WTC11 (cell line): ENCODE measurements at regions not wholly inside any gene's neighbourhood (a gene's known extent, or its start where the extent isn't known, plus 50 kb on each side); places are given as distances from the start of the nearest gene placed in this dataset.

Experiments used
- CREB1 ChIP-seq: sonication (generic); formaldehyde crosslinking; IDR thresholded peaks from 2 replicates; pipeline ENCODE4 v1.8.0; 2023; ENCODE audit warnings: mild to moderate bottlenecking, missing genetic modification reagents
- CTCF ChIP-seq: fragments of 200-600 bp; IDR thresholded peaks from 2 replicates; pipeline ENCODE4 v1.8.0; 2022; ENCODE audit warnings: antibody characterized with exemption
- E2F5 ChIP-seq: sonication (generic); formaldehyde crosslinking; IDR thresholded peaks from 2 replicates; pipeline ENCODE4 v1.8.1; 2022; ENCODE audit warnings: mild to moderate bottlenecking, moderate library complexity, missing genetic modification reagents
- HMGXB4 ChIP-seq: sonication (generic); formaldehyde crosslinking; IDR thresholded peaks from 2 replicates; pipeline ENCODE4 v1.8.1; 2023; ENCODE audit warnings: mild to moderate bottlenecking, moderate library complexity, missing genetic modification reagents
- KAT7 ChIP-seq: sonication (generic); formaldehyde crosslinking; IDR thresholded peaks from 2 replicates; pipeline ENCODE4 v1.8.1; 2023; ENCODE audit warnings: missing genetic modification reagents, mild to moderate bottlenecking, borderline replicate concordance
- NFYB ChIP-seq: sonication (generic); formaldehyde crosslinking; conservative IDR thresholded peaks from 2 replicates; pipeline ENCODE4 v1.8.0; 2022; ENCODE audit warnings: low read depth, missing genetic modification reagents
- SOX15 ChIP-seq: fragments of 250-450 bp; sonication (Bioruptor Pico); IDR thresholded peaks from 2 replicates; pipeline ENCODE4 v1.9.0; 2021; ENCODE audit warnings: mild to moderate bottlenecking
- TCF7 ChIP-seq: sonication (generic); formaldehyde crosslinking; IDR thresholded peaks from 2 replicates; pipeline ENCODE4 v1.8.0; 2022; ENCODE audit warnings: mild to moderate bottlenecking, low read depth, missing genetic modification reagents, moderate library complexity
- ZNF138 ChIP-seq: sonication (generic); formaldehyde crosslinking; conservative IDR thresholded peaks from 2 replicates; pipeline ENCODE4 v1.8.1; 2022; ENCODE audit warnings: mild to moderate bottlenecking, moderate library complexity, missing genetic modification reagents

DNA sequence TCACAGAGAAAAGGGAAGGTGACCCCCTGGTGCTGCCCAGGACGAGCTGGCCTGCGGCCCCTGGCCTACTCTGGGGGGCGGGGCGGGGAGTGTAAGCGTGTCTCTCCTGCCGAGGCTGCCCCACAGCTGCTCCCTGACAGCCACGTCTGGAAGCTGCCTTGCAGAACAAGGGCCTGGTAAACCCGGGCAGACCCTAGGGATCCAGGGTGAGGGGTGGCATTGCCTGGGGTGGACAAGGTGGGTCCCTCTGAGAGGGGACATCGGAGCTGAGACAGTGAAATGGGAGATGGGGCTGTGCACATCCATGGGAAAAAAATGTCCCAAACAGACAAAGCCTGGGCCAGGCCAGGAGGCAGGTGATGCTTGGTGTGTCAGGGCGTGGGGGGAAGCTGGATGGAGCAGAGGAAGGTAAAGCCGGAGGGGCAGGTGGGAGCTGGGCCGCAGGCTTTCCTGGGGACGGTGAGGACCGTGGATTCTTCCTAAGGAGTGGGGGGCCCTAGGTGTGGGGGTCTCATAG is 66.0 kb upstream of the HDAC4 start:
- TF ChIP-seq CTCF: no peak
- no peak for TF ChIP-seq TCF7 (CRISPR knock-in tag)
- TF ChIP-seq E2F5: no peak
- TF ChIP-seq SOX15 (CRISPR knock-in tag): no peak
- no peak for TF ChIP-seq KAT7 (CRISPR knock-in tag)
- TF ChIP-seq NFYB (CRISPR knock-in tag): no peak
- no peak for TF ChIP-seq ZNF138 (CRISPR knock-in tag)
- TF ChIP-seq CREB1 (CRISPR knock-in tag): no peak
- no peak for TF ChIP-seq HMGXB4 (CRISPR knock-in tag)
